ENCODE measurements at regions not wholly inside any gene's neighbourhood (a gene's known extent, or its start where the extent isn't known, plus 50 kb on each side); places are given as distances from the start of the nearest gene placed in this dataset.

DNA sequence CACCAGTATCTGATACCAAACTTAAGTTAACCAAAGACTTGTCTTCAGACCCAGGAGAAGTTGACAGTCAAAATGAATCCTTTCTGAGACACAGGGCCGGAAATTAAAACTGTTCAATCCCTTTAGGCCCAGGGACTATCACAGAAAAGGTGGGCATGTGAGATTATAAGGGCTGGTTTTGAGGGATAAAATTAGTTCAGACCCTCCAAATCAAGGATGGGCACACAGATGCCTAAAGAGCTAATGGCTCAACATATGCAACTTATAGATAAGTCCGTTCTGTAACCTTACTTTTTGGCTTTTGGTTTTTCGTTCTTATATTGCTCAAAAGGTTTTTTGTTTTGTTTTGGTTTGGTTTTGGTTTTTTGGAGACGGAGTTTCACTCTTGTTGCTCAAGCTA, 129.6 kb upstream of the ABCA1 start:
- H3K4me3 ChIP-seq (ENCODE audit: low read length) = no peak overlapping the region
- H3K4me2 ChIP-seq (ENCODE audit: low read length) = no peak overlapping the region
- no peaks in the 10 kb centered on the region for H3K9me3 ChIP-seq (ENCODE audit: low read length)
- no peaks in the 10 kb centered on the region for H3K79me2 ChIP-seq (replicated peaks; ENCODE audit: insufficient read depth, low read length)
- no peaks in the 10 kb centered on the region for H3F3A ChIP-seq (ENCODE audit: insufficient read depth, low read length, poor library complexity, severe bottlenecking)
- no peak overlapping the region for H3K27ac ChIP-seq (ENCODE audit: low read length)
- H3K9me2 ChIP-seq (ENCODE audit: insufficient read depth, low read length) = no peaks in the 10 kb centered on the region
- no peak for TF ChIP-seq POLR2AphosphoS5 (IDR thresholded peaks at IDR 0.05)
- TF ChIP-seq, protein P1, sequence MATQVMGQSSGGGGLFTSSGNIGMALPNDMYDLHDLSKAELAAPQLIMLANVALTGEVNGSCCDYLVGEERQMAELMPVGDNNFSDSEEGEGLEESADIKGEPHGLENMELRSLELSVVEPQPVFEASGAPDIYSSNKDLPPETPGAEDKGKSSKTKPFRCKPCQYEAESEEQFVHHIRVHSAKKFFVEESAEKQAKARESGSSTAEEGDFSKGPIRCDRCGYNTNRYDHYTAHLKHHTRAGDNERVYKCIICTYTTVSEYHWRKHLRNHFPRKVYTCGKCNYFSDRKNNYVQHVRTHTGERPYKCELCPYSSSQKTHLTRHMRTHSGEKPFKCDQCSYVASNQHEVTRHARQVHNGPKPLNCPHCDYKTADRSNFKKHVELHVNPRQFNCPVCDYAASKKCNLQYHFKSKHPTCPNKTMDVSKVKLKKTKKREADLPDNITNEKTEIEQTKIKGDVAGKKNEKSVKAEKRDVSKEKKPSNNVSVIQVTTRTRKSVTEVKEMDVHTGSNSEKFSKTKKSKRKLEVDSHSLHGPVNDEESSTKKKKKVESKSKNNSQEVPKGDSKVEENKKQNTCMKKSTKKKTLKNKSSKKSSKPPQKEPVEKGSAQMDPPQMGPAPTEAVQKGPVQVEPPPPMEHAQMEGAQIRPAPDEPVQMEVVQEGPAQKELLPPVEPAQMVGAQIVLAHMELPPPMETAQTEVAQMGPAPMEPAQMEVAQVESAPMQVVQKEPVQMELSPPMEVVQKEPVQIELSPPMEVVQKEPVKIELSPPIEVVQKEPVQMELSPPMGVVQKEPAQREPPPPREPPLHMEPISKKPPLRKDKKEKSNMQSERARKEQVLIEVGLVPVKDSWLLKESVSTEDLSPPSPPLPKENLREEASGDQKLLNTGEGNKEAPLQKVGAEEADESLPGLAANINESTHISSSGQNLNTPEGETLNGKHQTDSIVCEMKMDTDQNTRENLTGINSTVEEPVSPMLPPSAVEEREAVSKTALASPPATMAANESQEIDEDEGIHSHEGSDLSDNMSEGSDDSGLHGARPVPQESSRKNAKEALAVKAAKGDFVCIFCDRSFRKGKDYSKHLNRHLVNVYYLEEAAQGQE (IDR thresholded peaks at IDR 0.05; ENCODE audit: borderline replicate concordance) = no peak
- no peak for TF ChIP-seq SMC3 (conservative IDR thresholded peaks at IDR 0.05; ENCODE audit: poor library complexity)
- TF ChIP-seq EP300 (conservative IDR thresholded peaks at IDR 0.05; ENCODE audit: poor library complexity, severe bottlenecking) = no peak
- TF ChIP-seq RAD21 (conservative IDR thresholded peaks at IDR 0.05) = no peak
- TF ChIP-seq EZH2 (IDR thresholded peaks at IDR 0.05; ENCODE audit: borderline replicate concordance, insufficient read depth, low read length, poor library complexity, severe bottlenecking) = no peak
- TF ChIP-seq, protein P2, sequence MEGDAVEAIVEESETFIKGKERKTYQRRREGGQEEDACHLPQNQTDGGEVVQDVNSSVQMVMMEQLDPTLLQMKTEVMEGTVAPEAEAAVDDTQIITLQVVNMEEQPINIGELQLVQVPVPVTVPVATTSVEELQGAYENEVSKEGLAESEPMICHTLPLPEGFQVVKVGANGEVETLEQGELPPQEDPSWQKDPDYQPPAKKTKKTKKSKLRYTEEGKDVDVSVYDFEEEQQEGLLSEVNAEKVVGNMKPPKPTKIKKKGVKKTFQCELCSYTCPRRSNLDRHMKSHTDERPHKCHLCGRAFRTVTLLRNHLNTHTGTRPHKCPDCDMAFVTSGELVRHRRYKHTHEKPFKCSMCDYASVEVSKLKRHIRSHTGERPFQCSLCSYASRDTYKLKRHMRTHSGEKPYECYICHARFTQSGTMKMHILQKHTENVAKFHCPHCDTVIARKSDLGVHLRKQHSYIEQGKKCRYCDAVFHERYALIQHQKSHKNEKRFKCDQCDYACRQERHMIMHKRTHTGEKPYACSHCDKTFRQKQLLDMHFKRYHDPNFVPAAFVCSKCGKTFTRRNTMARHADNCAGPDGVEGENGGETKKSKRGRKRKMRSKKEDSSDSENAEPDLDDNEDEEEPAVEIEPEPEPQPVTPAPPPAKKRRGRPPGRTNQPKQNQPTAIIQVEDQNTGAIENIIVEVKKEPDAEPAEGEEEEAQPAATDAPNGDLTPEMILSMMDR (IDR thresholded peaks at IDR 0.05; ENCODE audit: poor library complexity, severe bottlenecking) = no peak
- TF ChIP-seq TAF1 (IDR thresholded peaks at IDR 0.05; ENCODE audit: low read depth) = no peak
- no peak for TF ChIP-seq MXI1 (conservative IDR thresholded peaks at IDR 0.05; ENCODE audit: poor library complexity, severe bottlenecking)
- no peaks in the 10 kb centered on the region for H3K36me3 ChIP-seq (ENCODE audit: insufficient read depth, low read length)
- no peaks in the 10 kb centered on the region for H3K27me3 ChIP-seq (ENCODE audit: insufficient read depth, low read depth, low read length)
- no peaks in the 10 kb centered on the region for H4K20me1 ChIP-seq (ENCODE audit: insufficient read depth)
- no peak overlapping the region for H2AFZ ChIP-seq (ENCODE audit: low read depth, low read length)
- no peak overlapping the region for H3K9ac ChIP-seq (ENCODE audit: low read length)

DNA sequence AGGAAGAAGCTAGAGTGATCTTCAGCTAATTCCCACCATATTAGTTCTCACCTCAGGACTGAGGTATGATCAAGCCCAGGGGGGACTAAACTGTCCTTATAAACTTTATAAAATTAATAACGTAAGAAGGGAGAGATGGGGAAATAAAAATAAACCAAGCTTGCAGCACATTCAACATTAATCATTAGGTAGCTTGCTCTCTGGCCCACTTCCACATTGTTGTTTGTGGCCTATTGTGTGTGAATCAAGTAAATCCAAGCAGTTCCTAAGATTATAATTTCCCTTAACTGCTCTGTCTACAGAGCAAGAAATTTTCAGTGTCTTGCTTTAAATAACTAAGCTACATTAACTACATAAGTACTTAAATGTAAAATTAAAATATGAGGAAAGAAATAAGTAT, 131.3 kb upstream of the ABCA1 start:
- TF ChIP-seq MXI1 (conservative IDR thresholded peaks at IDR 0.05; ENCODE audit: poor library complexity, severe bottlenecking) (no peak), POLR2AphosphoS5 (IDR thresholded peaks at IDR 0.05) (no peak), RAD21 (conservative IDR thresholded peaks at IDR 0.05) (no peak), EP300 (conservative IDR thresholded peaks at IDR 0.05; ENCODE audit: poor library complexity, severe bottlenecking) (no peak), TAF1 (IDR thresholded peaks at IDR 0.05; ENCODE audit: low read depth) (no peak), EZH2 (IDR thresholded peaks at IDR 0.05; ENCODE audit: borderline replicate concordance, insufficient read depth, low read length, poor library complexity, severe bottlenecking) (no peak), SMC3 (conservative IDR thresholded peaks at IDR 0.05; ENCODE audit: poor library complexity) (no peak)
- TF ChIP-seq, protein P1 (IDR thresholded peaks at IDR 0.05; ENCODE audit: borderline replicate concordance) = no peak
- TF ChIP-seq, protein P2 (IDR thresholded peaks at IDR 0.05; ENCODE audit: poor library complexity, severe bottlenecking) = no peak
- Histone ChIP-seq H2AFZ (ENCODE audit: low read depth, low read length) (no peak overlapping the region), H3K27me3 (ENCODE audit: insufficient read depth, low read depth, low read length) (no peaks in the 10 kb centered on the region), H3K9ac (ENCODE audit: low read length) (no peak overlapping the region), H3F3A (ENCODE audit: insufficient read depth, low read length, poor library complexity, severe bottlenecking) (no peaks in the 10 kb centered on the region), H3K79me2 (replicated peaks; ENCODE audit: insufficient read depth, low read length) (no peaks in the 10 kb centered on the region), H3K9me2 (ENCODE audit: insufficient read depth, low read length) (no peaks in the 10 kb centered on the region), H3K4me2 (ENCODE audit: low read length) (no peak overlapping the region), H4K20me1 (ENCODE audit: insufficient read depth) (no peaks in the 10 kb centered on the region), H3K9me3 (ENCODE audit: low read length) (no peaks in the 10 kb centered on the region), H3K27ac (ENCODE audit: low read length) (no peak overlapping the region), H3K4me3 (ENCODE audit: low read length) (no peak overlapping the region), H3K36me3 (ENCODE audit: insufficient read depth, low read length) (no peaks in the 10 kb centered on the region)
